ENCODE measurements at regions not wholly inside any gene's neighbourhood (a gene's known extent, or its start where the extent isn't known, plus 50 kb on each side); places are given as distances from the start of the nearest gene placed in this dataset.
A peak's percentile ranks its signal among the peaks of the same experiment; 100 is the strongest.

- H3K4me2 ChIP-seq, result no peak overlapping the region
- Mint-ChIP-seq H3K9me3 (no peaks in the 10 kb centered on the region), H3K27me3 (ENCODE audit: insufficient read depth, low read depth, poor library complexity) (peaks cover 2% of the 10 kb centered on the region), H3K4me3 (no peak overlapping the region), H3K4me1 (peaks cover 5% of the 10 kb centered on the region; the same call in 2 of the 3 replicates), H3K36me3 (ENCODE audit: low read depth) (no peaks in the 10 kb centered on the region), H3K27ac (no peak overlapping the region)
- TF ChIP-seq, protein P1, sequence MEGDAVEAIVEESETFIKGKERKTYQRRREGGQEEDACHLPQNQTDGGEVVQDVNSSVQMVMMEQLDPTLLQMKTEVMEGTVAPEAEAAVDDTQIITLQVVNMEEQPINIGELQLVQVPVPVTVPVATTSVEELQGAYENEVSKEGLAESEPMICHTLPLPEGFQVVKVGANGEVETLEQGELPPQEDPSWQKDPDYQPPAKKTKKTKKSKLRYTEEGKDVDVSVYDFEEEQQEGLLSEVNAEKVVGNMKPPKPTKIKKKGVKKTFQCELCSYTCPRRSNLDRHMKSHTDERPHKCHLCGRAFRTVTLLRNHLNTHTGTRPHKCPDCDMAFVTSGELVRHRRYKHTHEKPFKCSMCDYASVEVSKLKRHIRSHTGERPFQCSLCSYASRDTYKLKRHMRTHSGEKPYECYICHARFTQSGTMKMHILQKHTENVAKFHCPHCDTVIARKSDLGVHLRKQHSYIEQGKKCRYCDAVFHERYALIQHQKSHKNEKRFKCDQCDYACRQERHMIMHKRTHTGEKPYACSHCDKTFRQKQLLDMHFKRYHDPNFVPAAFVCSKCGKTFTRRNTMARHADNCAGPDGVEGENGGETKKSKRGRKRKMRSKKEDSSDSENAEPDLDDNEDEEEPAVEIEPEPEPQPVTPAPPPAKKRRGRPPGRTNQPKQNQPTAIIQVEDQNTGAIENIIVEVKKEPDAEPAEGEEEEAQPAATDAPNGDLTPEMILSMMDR (conservative IDR thresholded peaks at IDR 0.05; ENCODE audit: low read depth in 2 of 2), result no peak
- TF ChIP-seq JUNB (IDR thresholded peaks at IDR 0.05; ENCODE audit: unreplicated experiment) (no peak), ZNF331 (CRISPR knock-in tag; IDR thresholded peaks at IDR 0.05; ENCODE audit: low read depth) (no peak)
- H3F3A ChIP-seq (replicated peaks; ENCODE audit: low read depth), result no peaks in the 10 kb centered on the region
- H3K36me3 ChIP-seq (ENCODE audit: insufficient read depth), result no peaks in the 10 kb centered on the region
- no peaks in the 10 kb centered on the region for H3K9me2 ChIP-seq (ENCODE audit: insufficient read depth)
- H4K20me1 ChIP-seq (replicated peaks; ENCODE audit: insufficient read depth), result no peaks in the 10 kb centered on the region
- no peak overlapping the region for H3K27ac ChIP-seq (ENCODE audit: low read depth)
- DNase-seq (ENCODE audit: low spot score) (no peak), ATAC-seq (no peak)
- H3K4me1 ChIP-seq (ENCODE audit: insufficient read depth), result 0 out of 2 replicates have a peak, but pooled peaks cover 6% of the 10 kb centered on the region
- H3K27me3 ChIP-seq (ENCODE audit: insufficient read depth), result no peaks in the 10 kb centered on the region
- H3K79me2 ChIP-seq (replicated peaks; ENCODE audit: insufficient read depth), result no peaks in the 10 kb centered on the region
- no peak overlapping the region for H3K4me3 ChIP-seq
- H2AFZ ChIP-seq, result no peak overlapping the region
Measured at GRCh38 chr7:54838175-54838910, 79.3 kb upstream of the SEC61G start.

DNA sequence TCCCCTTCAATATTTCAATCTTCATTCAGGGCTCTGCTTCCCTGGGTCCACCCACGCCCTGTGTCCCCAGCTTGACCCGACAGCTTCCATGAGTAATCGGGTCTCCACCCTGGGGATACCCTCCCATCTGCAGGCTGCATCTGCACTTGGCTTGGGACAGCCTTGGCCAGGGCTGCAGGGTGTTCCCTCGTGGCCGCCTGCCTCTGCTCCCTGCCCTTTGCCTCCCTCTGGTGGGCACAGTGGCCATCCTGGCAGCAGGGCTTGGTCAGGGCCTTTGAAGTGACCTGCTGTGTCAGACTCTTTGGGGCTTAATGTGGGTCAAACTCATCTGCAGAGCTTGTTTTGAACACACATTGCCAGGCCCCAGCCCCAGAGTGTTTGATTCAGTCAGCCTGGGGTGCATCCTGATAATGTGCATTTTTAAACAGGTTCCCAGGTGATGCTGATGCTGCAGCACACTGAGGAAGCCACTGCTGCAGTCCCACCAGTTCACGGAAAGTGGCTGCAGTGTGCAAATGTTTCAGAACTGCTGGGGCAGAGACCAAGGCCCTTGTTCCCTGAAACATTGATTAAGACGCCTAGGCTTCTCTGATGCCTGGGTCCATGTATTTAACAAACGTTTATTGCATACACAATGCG is 80.7 kb upstream of the SEC61G start:
- Histone ChIP-seq H3K27ac (ENCODE audit: low read depth) (no peak overlapping the region), H2AFZ (peak overlapping the region; percentile 81; the same call in 1 of the 2 replicates), H3K4me3 (no peak overlapping the region), H3K9me2 (ENCODE audit: insufficient read depth) (no peaks in the 10 kb centered on the region), H3F3A (replicated peaks; ENCODE audit: low read depth) (no peaks in the 10 kb centered on the region), H3K36me3 (ENCODE audit: insufficient read depth) (no peaks in the 10 kb centered on the region), H3K4me2 (no peak overlapping the region), H4K20me1 (replicated peaks; ENCODE audit: insufficient read depth) (no peaks in the 10 kb centered on the region), H3K27me3 (ENCODE audit: insufficient read depth) (no peaks in the 10 kb centered on the region), H3K79me2 (replicated peaks; ENCODE audit: insufficient read depth) (no peaks in the 10 kb centered on the region), H3K4me1 (ENCODE audit: insufficient read depth) (0 out of 2 replicates have a peak, but pooled peaks cover 6% of the 10 kb centered on the region)
- no peaks in the 10 kb centered on the region for H3K36me3 Mint-ChIP-seq (ENCODE audit: low read depth)
- H3K4me1 Mint-ChIP-seq, result peaks cover 5% of the 10 kb centered on the region; the same call in 2 of the 3 replicates
- H3K27me3 Mint-ChIP-seq (ENCODE audit: insufficient read depth, low read depth, poor library complexity), result peaks cover 2% of the 10 kb centered on the region
- no peaks in the 10 kb centered on the region for H3K9me3 Mint-ChIP-seq
- peak; percentile 77 for DNase-seq (ENCODE audit: low spot score)
- no peak overlapping the region for H3K4me3 Mint-ChIP-seq
- no peak overlapping the region for H3K27ac Mint-ChIP-seq
- ATAC-seq, result peak; percentile 99
- TF ChIP-seq, protein P2, sequence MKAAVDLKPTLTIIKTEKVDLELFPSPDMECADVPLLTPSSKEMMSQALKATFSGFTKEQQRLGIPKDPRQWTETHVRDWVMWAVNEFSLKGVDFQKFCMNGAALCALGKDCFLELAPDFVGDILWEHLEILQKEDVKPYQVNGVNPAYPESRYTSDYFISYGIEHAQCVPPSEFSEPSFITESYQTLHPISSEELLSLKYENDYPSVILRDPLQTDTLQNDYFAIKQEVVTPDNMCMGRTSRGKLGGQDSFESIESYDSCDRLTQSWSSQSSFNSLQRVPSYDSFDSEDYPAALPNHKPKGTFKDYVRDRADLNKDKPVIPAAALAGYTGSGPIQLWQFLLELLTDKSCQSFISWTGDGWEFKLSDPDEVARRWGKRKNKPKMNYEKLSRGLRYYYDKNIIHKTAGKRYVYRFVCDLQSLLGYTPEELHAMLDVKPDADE (IDR thresholded peaks at IDR 0.05), result no peak
- TF ChIP-seq EZH2 (IDR thresholded peaks at IDR 0.05; ENCODE audit: low read depth, unreplicated experiment) (no peak), JUNB (IDR thresholded peaks at IDR 0.05; ENCODE audit: unreplicated experiment) (no peak), POLR2AphosphoS5 (IDR thresholded peaks at IDR 0.05; ENCODE audit: low read depth) (no peak), CREB1 (CRISPR knock-in tag; IDR thresholded peaks at IDR 0.05; ENCODE audit: low read depth) (no peak)
- TF ChIP-seq, protein P3, sequence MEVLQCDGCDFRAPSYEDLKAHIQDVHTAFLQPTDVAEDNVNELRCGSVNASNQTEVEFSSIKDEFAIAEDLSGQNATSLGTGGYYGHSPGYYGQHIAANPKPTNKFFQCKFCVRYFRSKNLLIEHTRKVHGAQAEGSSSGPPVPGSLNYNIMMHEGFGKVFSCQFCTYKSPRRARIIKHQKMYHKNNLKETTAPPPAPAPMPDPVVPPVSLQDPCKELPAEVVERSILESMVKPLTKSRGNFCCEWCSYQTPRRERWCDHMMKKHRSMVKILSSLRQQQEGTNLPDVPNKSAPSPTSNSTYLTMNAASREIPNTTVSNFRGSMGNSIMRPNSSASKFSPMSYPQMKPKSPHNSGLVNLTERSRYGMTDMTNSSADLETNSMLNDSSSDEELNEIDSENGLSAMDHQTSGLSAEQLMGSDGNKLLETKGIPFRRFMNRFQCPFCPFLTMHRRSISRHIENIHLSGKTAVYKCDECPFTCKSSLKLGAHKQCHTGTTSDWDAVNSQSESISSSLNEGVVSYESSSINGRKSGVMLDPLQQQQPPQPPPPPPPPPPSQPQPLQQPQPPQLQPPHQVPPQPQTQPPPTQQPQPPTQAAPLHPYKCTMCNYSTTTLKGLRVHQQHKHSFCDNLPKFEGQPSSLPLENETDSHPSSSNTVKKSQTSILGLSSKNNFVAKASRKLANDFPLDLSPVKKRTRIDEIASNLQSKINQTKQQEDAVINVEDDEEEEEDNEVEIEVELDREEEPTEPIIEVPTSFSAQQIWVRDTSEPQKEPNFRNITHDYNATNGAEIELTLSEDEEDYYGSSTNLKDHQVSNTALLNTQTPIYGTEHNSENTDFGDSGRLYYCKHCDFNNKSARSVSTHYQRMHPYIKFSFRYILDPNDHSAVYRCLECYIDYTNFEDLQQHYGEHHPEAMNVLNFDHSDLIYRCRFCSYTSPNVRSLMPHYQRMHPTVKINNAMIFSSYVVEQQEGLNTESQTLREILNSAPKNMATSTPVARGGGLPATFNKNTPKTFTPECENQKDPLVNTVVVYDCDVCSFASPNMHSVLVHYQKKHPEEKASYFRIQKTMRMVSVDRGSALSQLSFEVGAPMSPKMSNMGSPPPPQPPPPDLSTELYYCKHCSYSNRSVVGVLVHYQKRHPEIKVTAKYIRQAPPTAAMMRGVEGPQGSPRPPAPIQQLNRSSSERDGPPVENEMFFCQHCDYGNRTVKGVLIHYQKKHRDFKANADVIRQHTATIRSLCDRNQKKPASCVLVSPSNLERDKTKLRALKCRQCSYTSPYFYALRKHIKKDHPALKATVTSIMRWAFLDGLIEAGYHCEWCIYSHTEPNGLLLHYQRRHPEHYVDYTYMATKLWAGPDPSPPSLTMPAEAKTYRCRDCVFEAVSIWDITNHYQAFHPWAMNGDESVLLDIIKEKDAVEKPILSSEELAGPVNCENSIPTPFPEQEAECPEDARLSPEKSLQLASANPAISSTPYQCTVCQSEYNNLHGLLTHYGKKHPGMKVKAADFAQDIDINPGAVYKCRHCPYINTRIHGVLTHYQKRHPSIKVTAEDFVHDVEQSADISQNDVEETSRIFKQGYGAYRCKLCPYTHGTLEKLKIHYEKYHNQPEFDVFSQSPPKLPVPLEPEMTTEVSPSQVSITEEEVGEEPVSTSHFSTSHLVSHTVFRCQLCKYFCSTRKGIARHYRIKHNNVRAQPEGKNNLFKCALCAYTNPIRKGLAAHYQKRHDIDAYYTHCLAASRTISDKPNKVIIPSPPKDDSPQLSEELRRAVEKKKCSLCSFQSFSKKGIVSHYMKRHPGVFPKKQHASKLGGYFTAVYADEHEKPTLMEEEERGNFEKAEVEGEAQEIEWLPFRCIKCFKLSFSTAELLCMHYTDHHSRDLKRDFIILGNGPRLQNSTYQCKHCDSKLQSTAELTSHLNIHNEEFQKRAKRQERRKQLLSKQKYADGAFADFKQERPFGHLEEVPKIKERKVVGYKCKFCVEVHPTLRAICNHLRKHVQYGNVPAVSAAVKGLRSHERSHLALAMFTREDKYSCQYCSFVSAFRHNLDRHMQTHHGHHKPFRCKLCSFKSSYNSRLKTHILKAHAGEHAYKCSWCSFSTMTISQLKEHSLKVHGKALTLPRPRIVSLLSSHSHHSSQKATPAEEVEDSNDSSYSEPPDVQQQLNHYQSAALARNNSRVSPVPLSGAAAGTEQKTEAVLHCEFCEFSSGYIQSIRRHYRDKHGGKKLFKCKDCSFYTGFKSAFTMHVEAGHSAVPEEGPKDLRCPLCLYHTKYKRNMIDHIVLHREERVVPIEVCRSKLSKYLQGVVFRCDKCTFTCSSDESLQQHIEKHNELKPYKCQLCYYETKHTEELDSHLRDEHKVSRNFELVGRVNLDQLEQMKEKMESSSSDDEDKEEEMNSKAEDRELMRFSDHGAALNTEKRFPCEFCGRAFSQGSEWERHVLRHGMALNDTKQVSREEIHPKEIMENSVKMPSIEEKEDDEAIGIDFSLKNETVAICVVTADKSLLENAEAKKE (CRISPR knock-in tag; IDR thresholded peaks at IDR 0.05), result no peak
- TF ChIP-seq, protein P1 (conservative IDR thresholded peaks at IDR 0.05; ENCODE audit: low read depth in 2 of 2), result peak; percentile 69 to 94

Data from GM23338 (cell line).